HEK293T (cell line): ENCODE measurements at regions not wholly inside any gene's neighbourhood (a gene's known extent, or its start where the extent isn't known, plus 50 kb on each side); places are given as distances from the start of the nearest gene placed in this dataset.

Source experiments
- BHLHE40 ChIP-seq: fragments of 450-650 bp; IDR thresholded peaks from 2 replicates; pipeline ENCODE4 v1.6.1; 2016; ENCODE audit warnings: mild to moderate bottlenecking, moderate library complexity, borderline replicate concordance
- ELF4 ChIP-seq: fragments of 450-650 bp; IDR thresholded peaks from 2 replicates; pipeline ENCODE4 v1.6.1; 2017; ENCODE audit warnings: antibody characterized with exemption
- FOXA1 ChIP-seq: fragments of 450-650 bp; IDR thresholded peaks from 2 replicates; pipeline ENCODE4 v1.6.1; 2016; ENCODE audit warnings: mild to moderate bottlenecking
- FOXM1 ChIP-seq: fragments of 450-650 bp; IDR thresholded peaks from 2 replicates; pipeline ENCODE4 v1.6.1; 2017; ENCODE audit warnings: mild to moderate bottlenecking, borderline replicate concordance
- HDGF ChIP-seq: fragments of 450-650 bp; IDR thresholded peaks from 2 replicates; pipeline ENCODE4 v1.6.1; 2017; ENCODE audit warnings: antibody characterized with exemption, borderline replicate concordance
- NFRKB ChIP-seq: fragments of 450-650 bp; IDR thresholded peaks from 2 replicates; pipeline ENCODE4 v1.6.1; 2016; ENCODE audit warnings: mild to moderate bottlenecking, moderate library complexity
- PKNOX1 ChIP-seq: fragments of 450-650 bp; IDR thresholded peaks from 2 replicates; pipeline ENCODE4 v1.6.1; 2016
- SUZ12 ChIP-seq: fragments of 450-650 bp; IDR thresholded peaks from 2 replicates; pipeline ENCODE4 v1.6.1; 2016; ENCODE audit warnings: mild to moderate bottlenecking
- ZNF384 ChIP-seq: fragments of 450-650 bp; IDR thresholded peaks from 2 replicates; pipeline ENCODE4 v1.6.1; 2016

GRCh38 chr9:81074221-81074620 is 615.1 kb downstream of the TLE1 start:
- TF ChIP-seq SUZ12 (no peak), BHLHE40 (no peak), ZNF384 (no peak), PKNOX1 (no peak), HDGF (no peak), FOXM1 (no peak), NFRKB (no peak), ELF4 (no peak), FOXA1 (no peak)
